HG03159 (cell line): ENCODE measurements at regions not wholly inside any gene's neighbourhood (a gene's known extent, or its start where the extent isn't known, plus 50 kb on each side); places are given as distances from the start of the nearest gene placed in this dataset.

Experiments used
- ATAC-seq: cut with Tn5 transposase; IDR thresholded peaks from one replicate; pipeline ENCODE4 v1.9.1; 2021; ENCODE audit warnings: mild to moderate bottlenecking, moderate library complexity; ENCODE audit not compliant: unreplicated experiment

DNA sequence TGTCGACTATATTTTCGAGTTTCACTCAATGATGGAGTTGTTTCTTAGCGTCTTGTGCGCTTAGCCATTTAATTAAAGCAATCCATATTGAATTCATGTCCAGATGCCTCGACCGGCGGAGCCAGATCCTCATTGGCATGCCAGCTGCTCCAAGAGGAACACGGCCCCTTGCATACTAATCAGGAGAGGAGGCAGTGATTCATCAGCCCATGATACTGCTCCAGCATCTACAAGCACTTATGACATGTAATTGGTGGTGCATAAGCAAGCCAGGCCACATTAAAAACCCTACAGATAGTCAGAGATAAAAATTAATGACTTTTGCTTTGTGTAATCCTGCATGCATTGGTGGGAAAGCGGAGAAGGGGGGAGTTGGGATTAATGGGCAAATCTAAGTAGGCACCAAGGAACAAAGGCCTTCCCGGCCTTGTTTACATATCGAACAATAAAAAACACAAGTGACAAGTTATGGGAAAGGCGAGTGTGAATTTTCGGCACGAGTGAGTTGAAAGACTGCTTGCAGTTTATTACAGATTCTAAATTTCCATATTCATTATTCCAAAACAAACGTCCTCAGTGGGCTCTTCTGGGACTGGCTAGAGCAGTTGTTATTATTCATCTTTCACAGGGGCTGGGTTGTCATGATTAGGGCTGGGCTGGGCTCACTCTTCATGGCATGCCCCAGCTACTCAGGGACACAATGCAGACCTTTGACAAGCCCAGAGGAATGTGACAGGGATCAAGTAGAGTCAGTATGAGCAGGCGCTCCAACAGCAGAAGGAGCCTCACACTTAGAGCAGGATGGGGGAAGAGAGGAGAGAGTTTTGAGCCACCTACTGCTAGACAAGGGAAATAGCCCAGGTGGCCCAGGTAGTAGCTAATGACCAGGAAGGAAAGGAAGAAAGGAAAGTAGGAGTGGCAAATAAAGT is 281.7 kb upstream of the ZFHX3 start:
- no peak for ATAC-seq

DNA sequence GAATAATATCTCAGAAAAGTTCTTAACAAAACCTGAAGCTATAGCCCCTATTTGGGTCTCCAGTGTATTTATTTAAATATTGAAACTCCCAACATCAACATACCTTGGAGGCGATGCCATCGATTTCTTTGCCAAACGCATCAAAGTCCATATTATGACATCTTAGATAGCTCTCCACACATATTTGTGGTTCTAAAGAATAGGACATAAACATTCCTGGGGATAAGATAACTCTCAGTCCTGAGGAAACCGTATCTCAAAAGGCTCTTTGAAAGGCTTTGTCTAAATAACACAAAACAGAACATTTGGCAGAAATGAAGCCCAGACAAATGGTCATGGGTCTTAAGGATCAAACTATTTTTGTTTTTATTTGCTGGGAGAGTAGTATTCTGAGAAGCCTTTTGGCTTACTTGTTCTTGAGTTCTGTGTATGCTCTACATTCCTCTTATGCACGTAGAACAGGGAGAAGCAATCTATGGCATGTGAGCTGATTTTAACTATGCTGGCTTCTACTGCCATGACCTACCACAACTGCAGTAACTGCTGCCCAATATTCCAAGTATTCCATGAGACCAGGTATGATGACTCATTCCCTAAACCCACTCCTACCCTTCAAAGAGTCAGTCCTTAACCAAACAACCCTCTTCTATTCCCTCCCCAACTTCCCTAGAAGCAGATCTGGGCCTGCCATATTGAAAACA is 279.0 kb upstream of the ZFHX3 start:
- no peak for ATAC-seq

DNA sequence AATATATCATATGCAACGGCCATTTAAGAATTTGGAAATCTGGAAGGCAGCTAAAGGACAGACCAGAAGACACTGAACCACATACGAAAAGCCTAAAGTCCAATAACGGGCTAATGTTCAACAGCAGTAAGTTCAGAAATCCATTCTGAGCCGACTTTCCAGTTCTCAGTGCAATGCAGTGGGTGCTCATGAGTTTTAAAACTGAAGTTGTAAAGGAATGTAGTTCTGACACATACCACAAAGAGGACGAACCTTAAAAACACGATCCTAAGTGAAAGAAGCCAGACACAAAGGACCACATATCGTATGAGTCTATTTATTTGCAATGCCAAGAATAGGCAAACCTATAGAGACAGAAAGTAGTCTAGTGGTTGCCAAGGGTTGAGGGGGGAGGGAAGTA is 278.3 kb upstream of the ZFHX3 start:
- no peak for ATAC-seq

DNA sequence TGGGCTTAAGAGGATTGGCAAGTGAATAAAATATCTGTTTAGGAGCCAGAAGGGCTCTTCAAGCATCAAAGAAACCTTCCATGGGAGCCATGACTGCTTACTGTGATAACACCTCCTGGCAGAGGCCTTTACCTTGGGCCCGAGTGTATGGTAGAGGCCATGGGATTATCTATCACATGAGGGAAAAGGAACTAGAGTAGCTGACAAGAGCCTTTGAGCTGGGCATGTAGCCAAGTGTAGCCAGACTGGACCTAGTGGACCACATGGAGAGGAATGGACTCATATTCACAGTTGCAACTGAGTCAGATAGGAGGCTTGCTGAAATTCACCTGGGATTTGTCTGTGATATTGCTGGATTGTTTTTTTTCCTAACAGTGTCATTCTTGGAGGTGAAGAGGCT is 276.0 kb upstream of the ZFHX3 start:
- ATAC-seq, result no peak

DNA sequence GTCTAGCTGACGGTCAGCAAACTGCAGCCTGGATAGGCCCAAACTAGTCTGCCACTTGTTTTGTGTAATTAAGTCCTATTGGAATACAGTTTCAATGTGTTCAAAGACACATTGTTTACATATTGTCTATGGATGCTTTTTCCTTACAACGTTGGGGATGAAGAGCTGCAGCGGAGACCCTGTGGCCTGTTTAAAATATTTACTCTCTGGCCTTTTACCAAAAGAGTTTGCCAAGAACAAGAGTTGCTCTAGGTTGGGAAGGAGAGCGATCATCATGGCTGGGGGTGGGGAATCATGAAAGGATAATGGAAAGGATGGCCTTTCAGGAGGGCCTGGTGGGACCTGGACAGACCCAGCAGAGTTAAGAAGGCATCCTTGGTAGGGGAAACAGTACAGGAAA is 274.9 kb upstream of the ZFHX3 start:
- no peak for ATAC-seq

DNA sequence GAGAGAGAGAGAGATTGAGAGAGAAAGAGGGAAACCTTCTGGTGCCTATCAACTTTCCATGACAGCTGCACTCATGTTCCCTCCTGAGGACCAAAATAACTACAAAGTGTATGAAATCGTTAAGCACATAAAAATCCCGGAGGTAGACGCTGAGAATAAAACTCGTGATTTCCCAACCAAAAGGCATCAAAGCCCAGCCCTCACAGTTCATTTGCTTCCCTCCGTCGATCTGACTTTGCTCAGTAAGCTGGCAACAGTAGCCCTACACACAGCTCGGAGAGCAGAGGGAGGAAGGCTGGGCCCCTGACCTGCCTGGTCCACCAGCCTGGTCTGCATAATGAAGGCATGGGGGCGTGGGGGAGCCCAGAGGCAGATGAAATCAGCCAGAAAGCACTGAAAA is 273.9 kb upstream of the ZFHX3 start:
- ATAC-seq, result no peak

DNA sequence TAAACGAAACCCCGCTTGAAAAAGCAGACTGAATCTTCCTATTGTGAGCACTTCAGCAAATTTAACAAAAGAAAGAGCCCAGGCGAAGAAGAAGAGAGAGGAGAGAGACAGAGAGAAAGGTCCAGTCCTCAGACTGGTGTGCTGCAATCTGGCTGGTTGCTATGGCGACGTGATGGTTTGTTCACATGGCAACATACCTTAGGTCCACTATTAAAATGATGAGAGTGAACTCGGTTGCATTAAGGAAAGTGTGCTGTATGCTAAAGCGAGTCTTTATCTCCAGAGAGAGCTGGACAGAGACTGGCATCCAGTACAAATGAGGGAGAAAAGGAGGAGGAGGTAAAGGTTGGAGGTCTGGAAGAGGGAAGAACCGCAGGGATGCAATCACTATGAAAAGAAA is 271.8 kb upstream of the ZFHX3 start:
- no peak for ATAC-seq

DNA sequence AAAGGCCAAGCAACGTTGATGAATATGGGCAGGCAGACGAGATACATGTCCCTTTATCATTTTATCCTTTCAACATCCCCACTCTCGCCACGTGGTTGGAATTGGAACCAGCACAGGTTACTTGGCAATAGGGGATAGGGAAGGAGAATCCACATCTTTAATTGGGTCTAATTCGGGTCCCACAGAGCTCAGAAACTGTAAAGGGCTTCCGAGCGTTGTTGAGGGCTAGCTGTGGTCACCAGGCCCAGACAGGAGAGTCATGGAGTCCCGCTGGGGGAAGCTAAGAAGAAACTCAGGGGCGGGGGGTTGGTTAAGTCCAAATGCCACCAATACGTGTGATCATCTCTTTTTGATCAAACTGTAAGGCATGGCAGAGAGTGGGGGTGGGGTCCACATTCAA is 271.3 kb upstream of the ZFHX3 start:
- no peak for ATAC-seq

DNA sequence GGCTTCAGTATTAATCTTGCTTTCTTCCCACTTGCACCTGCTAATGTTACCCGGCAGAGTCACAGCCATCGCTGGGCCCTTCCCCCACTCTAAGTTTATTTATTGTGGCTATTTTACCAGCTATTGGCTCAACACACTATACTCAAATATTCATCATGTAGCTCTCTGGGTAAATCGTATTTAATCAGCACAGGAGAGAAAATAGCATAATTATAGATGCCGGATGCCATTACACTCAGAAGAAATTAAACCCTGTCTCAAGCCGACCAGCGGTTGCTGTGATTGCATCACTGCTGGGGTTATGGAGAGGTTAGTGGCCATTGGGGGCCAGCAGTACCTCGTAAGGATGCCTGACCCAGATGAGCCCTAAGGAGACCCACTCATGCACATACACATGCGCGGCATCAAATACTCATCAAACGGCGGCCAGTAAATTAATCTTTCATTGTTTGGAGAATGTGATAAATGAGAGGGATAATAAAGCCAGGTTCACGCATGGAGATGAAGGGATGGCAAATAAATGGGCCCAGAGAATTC is 269.5 kb upstream of the ZFHX3 start:
- no peak for ATAC-seq

DNA sequence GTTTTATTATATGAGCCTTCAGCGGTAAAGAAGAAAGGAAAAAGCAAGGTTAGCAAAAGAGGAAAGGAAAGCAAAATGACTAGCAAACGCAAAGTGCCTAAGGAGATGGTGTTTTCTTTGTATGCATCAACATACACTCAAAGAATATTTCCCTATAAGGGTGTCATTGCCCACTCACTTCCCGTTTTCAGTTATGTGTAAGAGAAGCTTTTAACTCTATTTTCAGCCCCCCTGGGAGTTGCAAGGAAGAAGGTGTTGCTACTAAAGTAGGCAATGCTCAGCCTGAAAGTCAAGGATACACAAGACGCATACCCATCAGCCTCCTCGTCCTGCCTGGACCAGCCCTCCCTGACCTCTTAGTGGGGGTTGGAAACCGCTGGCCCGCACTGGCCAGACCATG is 267.7 kb upstream of the ZFHX3 start:
- peak; percentile 91 for ATAC-seq

DNA sequence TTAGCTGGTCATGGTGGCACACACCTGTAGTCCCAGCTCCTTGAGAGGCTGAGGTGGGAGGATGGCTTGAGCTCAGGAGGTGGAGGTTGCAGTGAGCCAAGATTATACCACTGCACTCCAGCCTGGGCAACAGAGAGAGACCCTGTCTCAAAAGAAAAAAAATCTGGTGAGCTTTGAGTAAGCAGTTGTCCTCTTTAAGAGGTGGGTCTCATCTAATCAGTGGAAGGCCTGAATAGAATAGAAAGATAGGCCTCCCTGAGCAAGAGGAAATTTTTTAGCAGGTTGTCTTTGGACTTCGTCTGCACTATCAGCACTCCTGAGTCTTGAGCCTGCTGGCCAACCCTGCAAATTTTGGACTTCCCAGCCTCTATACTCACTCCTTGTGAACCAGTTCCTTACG is 266.0 kb upstream of the ZFHX3 start:
- ATAC-seq, result no peak

DNA sequence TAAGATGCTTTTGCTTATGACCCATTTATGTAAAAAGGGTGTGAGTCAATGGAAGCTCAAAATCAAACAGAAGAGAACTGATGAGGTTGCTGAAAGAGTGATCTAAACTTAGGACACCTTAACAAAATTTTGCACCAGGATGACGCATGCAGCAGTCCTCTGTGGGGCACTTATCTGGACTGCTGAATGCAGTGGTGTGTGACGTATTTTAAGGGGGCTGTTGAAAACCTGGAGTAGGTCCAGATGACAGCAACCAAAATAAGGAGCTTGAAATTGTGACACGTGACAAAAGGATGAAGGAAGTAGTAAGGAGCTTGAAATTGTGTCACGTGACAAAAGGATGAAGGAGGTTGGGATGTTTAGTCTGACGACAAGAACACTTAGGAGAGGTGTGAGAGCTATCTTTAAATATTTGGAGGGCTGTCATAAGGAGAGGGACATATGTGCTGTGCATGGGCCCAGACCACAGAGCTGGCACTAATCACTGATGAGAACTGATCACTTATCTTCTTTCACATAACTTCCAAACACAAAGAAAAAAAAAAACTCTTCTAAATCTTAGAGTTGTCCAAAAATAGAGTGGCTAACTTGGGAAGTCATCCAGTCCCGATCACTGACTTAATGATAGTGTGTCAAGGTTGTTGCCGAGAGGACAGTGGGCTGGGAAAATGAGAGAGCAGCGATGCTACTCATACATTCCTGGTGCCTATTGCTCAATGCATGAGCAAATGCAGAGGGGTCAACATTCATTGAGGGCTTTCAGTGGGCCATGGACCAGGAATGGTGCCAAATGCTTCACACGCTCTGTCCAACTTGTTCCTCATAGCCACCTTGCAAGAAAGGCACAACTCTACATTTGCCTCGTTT is 264.2 kb upstream of the ZFHX3 start:
- ATAC-seq, result no peak

DNA sequence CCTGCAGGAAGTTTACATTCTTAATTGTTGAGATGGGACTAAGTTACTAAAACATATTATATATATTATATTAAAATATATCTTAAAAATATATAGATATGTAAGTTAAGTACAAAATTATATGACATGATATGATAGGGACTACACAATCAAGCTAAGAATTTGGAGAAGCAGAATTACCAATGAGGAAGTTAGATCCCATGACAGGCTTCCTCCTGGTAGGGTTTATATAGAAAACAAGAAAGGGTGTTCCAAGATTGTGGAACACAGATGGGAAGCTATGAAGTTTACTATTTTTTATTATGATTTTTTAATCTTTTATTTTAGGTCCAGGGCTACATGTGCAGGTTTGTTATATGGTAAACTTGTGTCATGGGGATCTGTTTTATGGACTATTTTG is 260.8 kb upstream of the ZFHX3 start:
- ATAC-seq, result no peak

DNA sequence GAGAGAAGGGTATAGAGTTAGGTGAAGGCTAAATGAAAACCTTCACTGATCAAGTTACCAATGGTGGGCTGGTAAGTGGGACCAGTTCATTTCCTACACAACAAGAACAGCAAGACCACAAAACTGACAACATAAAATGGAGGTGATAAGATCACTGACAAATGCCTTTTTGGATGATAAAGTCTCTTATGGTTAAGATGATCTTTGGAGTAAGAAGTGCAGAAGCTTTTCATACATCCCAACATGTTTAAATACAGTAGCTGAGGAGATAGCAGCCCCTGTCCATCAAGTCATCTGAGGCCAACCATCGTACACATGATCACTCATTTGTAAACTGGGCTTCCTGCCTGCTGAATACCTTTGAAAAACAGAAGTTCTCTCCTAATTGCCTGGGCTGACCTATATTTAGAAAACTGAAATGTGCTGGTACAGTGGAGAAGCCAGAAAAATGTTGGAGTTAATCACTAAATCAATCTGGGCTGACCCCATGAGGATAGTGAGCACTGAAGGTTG is 259.0 kb upstream of the ZFHX3 start:
- no peak for ATAC-seq

DNA sequence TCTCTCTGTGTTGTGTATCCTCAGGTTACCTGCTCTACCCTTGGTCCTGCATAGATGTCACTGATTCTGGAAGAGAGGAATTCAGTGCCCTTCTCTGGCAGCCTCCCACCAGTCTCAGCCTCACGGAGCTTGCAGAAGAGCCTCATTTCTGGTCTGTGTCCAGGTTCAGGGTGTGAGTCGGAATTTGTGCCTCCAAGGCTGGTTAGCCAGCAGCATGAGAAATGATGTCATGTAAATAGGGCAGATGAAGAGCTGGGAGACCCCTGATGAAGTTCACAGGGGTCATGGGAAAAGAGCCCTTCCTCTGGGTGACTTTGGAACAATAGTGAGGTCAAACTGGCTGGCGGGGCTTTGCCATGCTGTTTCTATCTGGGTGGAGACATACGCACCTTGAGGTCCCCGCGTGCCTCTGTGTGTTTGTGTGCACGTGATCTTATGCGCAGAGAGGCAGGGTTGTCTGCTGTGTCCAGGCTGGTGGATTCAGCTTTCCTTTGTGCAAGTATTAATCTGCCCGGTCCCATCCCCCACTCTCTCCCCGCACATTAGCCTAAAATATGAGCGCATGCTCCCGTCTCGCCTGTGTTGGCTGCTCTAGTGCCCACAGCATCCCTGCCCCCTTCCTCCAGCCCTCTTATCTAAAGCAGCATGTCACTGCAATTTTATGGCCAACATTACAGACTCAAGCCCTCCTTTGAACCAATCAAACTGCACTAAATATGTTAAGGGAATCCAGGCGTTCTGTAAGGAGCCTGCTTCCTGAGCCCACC is 256.3 kb upstream of the ZFHX3 start:
- no peak for ATAC-seq

DNA sequence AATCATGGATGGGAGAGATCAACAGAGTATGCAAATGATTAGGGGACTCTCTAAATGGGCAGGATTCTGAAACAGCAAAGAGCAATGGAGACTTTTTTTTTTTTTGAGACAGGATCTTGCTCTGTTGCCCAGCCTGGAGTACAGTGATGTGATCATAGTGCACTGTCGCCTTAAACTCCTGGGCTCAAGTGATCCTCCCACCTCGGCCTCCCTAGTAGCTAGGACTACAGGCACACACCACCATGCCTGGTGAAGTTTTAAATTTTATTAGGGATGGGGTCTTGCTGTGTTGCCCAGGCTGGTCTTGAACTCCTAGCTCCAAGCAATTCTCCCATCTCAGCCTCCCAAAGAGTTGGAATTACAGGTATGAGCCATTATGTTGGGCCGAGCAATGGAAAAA is 255.0 kb upstream of the ZFHX3 start:
- no peak for ATAC-seq

DNA sequence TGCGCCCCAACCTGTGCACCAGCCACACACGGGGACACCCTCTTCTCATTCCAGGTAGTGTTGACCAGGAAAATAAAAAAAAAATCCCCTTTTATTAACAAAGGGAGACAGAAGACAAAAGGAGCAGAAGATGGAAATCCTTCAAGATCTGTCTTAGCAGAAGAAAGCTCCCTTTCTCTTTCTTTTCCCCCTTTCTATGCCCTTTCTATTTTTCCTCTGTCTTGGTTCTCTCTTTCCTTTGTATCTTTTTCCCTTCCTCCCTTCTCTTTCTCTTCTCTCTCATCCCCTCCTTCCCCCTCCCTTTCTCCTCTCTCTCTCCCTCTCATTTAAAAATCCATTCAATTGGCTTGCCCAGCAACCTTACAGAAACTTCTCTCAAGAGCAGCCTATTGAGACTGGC is 254.1 kb upstream of the ZFHX3 start:
- ATAC-seq, result no peak

DNA sequence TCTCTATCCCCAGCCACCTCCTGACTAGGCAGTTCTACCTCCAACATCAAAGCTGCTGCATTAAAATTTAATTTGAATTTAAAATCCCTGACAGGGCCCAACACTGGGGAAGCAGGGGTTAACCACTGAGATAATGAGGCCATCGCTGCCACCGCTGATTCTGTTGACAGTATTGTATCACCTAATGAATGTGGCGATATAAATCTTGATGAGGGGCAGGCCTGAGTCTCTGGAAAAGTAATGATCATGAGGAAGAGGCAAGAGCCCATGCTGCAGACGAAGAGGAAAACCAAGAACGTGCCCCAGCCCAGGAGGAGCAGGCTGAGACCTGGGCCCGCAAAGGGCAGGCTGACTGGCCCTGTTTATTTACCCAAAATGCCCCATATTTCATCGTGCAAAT is 251.4 kb upstream of the ZFHX3 start:
- no peak for ATAC-seq

DNA sequence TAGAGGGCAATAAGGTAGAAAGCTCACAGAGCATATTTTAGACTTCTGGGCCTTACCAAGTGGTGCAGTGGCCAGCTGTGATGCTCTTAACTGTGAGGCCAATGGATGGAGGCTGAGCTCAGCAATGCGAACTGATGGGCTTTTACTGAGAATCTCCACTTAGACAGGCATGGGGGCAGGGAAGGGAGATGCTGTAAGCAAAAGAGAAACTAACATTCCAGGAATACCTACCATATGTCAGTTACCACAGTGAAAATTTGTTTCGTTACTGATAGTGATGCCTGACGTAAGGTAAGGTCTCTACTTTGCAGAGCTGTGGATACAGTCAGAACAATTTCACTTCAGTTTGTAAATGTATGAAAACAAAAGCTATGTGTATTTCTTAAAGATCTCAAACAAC is 250.6 kb upstream of the ZFHX3 start:
- no peak for ATAC-seq

DNA sequence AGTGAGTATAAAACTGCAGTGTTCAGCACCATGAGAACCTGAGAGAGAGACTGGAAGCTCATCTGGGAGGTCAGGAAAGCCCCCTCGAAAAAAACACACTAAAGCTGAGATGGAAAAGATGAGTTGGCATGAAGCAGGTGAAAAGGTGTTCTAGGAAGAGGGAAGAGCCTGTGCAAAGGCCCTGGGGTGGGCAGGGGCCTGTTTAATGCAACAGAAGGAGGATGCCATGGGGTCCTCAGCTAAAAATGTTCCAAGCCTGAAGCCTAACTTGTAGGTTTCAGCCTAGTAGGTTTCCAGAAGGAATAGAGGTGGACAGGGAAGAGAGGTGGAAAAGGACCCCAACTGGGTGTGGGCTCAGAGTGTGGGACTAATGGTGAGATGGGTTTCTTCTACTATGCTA is 242.3 kb upstream of the ZFHX3 start:
- ATAC-seq, result no peak
